K562 (cell line): ENCODE measurements at regions not wholly inside any gene's neighbourhood (a gene's known extent, or its start where the extent isn't known, plus 50 kb on each side); places are given as distances from the start of the nearest gene placed in this dataset.

ENCODE experiments used
- CBX3 ChIP-seq, 2 experiments: IDR thresholded peaks; 1 replicate in 1 of 2; 2 replicates in 1 of 2; pipeline ENCODE4 v1.6.1; 2012; ENCODE audit warnings: inconsistent platforms in 2 of 2, low read length in 2 of 2, borderline replicate concordance in 1 of 2, control low read depth in 1 of 2
- CTCF ChIP-seq, 3 experiments: IDR thresholded peaks in 2 of 3; conservative IDR thresholded peaks in 1 of 3; 2 replicates each; pipeline ENCODE4 v1.5.1; 2011 to 2012; ENCODE audit warnings: low read length in 3 of 3, mild to moderate bottlenecking in 3 of 3, control low read depth in 2 of 3, improper control_type of control experiment in 1 of 3, inconsistent platforms in 1 of 3, low read depth in 1 of 3, mixed read lengths in 1 of 3, moderate library complexity in 1 of 3; ENCODE audit not compliant: insufficient read depth in 2 of 3
- MAFF ChIP-seq: IDR thresholded peaks from 2 replicates; pipeline ENCODE4 v1.6.1; 2012; ENCODE audit warnings: low read length, improper control_type of control experiment
- NONO ChIP-seq, 2 experiments: fragments of 200-400 bp in 1 of 2; fragments of 450-650 bp in 1 of 2; formaldehyde crosslinking in 1 of 2; IDR thresholded peaks; 2 replicates each; pipeline ENCODE4 v1.6.1; 2017; ENCODE audit warnings: low read depth in 2 of 2, mild to moderate bottlenecking in 2 of 2, moderate library complexity in 2 of 2, low read length in 1 of 2
- RAD51 ChIP-seq: fragments of 450-650 bp; IDR thresholded peaks from 2 replicates; pipeline ENCODE4 v1.7.1; 2016; ENCODE audit warnings: low read depth, mild to moderate bottlenecking, borderline replicate concordance
- RFX1 ChIP-seq: fragments of 450-650 bp; IDR thresholded peaks from 2 replicates; pipeline ENCODE4 v1.6.1; 2016; ENCODE audit warnings: mild to moderate bottlenecking, moderate library complexity
- SP2 ChIP-seq: IDR thresholded peaks from 2 replicates; pipeline ENCODE4 v1.6.1; 2011; ENCODE audit warnings: mild to moderate bottlenecking, low read depth, low read length, moderate library complexity; ENCODE audit not compliant: poor library complexity, severe bottlenecking; ENCODE audit errors: extremely low read depth
- ZBED1 ChIP-seq: IDR thresholded peaks from 2 replicates; pipeline ENCODE4 v1.6.1; 2014
- ZNF146 ChIP-seq: IDR thresholded peaks from one replicate; pipeline ENCODE4 v1.6.1; 2018; ENCODE audit warnings: missing compliant biosample characterization; ENCODE audit not compliant: unreplicated experiment
- ZNF280B ChIP-seq: fragments of 250-450 bp; sonication (Bioruptor Pico); IDR thresholded peaks from 2 replicates; pipeline ENCODE4 v1.5.1; 2021; ENCODE audit warnings: mild to moderate bottlenecking
- TF ChIP-seq, protein P1 (sequence below), 3 experiments: fragments of 200-800 bp in 1 of 3; fragments of 250-450 bp in 1 of 3; fragments of 450-650 bp in 1 of 3; sonication (Bioruptor Pico) in 1 of 3; sonication (Bioruptor generic) in 1 of 3; formaldehyde crosslinking in 1 of 3; IDR thresholded peaks; 2 replicates each; pipeline versions ENCODE4 v1.6.1 to v1.8.0; 2016 to 2022; ENCODE audit warnings: mild to moderate bottlenecking in 2 of 3, missing genetic modification characterization in 2 of 3, missing compliant biosample characterization in 1 of 3, moderate library complexity in 1 of 3

GRCh38 chr7:19853261-19853832 lies 79.9 kb upstream of the TMEM196 start:
- TF ChIP-seq ZBED1 = no peak
- no peak for TF ChIP-seq CTCF (IDR thresholded peaks at IDR 0.05 in 2 of 3, conservative IDR thresholded peaks at IDR 0.05 in 1 of 3; ENCODE audit: insufficient read depth in 2 of 3, low read depth in 1 of 3, low read length in 3 of 3)
- TF ChIP-seq RAD51 = no peak
- no peak for TF ChIP-seq SP2
- no peak for TF ChIP-seq CBX3 (IDR thresholded peaks at IDR 0.05; ENCODE audit: borderline replicate concordance in 1 of 2, low read length in 2 of 2)
- TF ChIP-seq NONO (IDR thresholded peaks at IDR 0.05; ENCODE audit: low read depth in 2 of 2, low read length in 1 of 2) = no peak
- TF ChIP-seq, protein P1, sequence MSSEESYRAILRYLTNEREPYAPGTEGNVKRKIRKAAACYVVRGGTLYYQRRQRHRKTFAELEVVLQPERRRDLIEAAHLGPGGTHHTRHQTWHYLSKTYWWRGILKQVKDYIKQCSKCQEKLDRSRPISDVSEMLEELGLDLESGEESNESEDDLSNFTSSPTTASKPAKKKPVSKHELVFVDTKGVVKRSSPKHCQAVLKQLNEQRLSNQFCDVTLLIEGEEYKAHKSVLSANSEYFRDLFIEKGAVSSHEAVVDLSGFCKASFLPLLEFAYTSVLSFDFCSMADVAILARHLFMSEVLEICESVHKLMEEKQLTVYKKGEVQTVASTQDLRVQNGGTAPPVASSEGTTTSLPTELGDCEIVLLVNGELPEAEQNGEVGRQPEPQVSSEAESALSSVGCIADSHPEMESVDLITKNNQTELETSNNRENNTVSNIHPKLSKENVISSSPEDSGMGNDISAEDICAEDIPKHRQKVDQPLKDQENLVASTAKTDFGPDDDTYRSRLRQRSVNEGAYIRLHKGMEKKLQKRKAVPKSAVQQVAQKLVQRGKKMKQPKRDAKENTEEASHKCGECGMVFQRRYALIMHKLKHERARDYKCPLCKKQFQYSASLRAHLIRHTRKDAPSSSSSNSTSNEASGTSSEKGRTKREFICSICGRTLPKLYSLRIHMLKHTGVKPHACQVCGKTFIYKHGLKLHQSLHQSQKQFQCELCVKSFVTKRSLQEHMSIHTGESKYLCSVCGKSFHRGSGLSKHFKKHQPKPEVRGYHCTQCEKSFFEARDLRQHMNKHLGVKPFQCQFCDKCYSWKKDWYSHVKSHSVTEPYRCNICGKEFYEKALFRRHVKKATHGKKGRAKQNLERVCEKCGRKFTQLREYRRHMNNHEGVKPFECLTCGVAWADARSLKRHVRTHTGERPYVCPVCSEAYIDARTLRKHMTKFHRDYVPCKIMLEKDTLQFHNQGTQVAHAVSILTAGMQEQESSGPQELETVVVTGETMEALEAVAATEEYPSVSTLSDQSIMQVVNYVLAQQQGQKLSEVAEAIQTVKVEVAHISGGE (CRISPR knock-in tag; IDR thresholded peaks at IDR 0.05) = no peak
- TF ChIP-seq RFX1 = no peak
- TF ChIP-seq MAFF = no peak
- TF ChIP-seq ZNF280B (CRISPR knock-in tag) = no peak
- no peak for TF ChIP-seq ZNF146 (CRISPR knock-in tag)
